ENCODE measurements at regions not wholly inside any gene's neighbourhood (a gene's known extent, or its start where the extent isn't known, plus 50 kb on each side); places are given as distances from the start of the nearest gene placed in this dataset.
"Not testable (repeated sequence)": the region's sequence is repeated elsewhere in the genome, so short reads cannot be mapped to it uniquely, and the experiment has no call there.

- intact Hi-C loops (cut with DNase I); H3K27ac ChIP-seq; H3K9me3 ChIP-seq; H3K4me1 ChIP-seq; H3K4me3 ChIP-seq; DNase-seq; H3K27me3 ChIP-seq; H3K36me3 ChIP-seq; H3K9ac ChIP-seq (ENCODE audit: low read depth in 2 of 2, low read length in 2 of 2): not testable (repeated sequence)
These were observed 4410.0 kb upstream of the TPTE start for GRCh38 chr21:6111354-6111753.

DNA sequence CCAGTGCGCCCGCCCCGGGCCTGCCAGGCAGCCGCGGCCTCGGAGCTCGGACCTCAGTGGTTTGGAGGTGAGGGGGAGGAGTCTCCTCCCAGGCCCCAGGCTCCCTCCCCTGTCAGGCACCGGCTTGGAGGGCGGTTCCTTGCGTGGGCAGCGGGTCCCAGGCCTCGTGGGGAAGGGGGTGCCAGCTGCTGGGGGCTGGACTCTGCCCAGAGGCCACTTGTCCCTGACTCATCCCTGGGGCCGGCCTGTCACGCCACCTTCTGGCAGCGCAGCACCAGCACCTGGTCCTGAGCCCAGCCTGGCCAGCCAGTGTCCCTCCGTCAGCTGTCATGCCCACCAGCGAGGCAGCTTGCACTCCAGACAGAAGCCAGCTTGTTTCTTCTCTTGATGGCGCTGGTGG, 4403.0 kb upstream of the TPTE start:
- H3K27ac ChIP-seq; H3K9ac ChIP-seq (ENCODE audit: low read depth in 2 of 2, low read length in 2 of 2); H3K4me1 ChIP-seq; H3K4me3 ChIP-seq; intact Hi-C loops (cut with DNase I); H3K36me3 ChIP-seq; DNase-seq; H3K9me3 ChIP-seq; H3K27me3 ChIP-seq: not testable (repeated sequence)

DNA sequence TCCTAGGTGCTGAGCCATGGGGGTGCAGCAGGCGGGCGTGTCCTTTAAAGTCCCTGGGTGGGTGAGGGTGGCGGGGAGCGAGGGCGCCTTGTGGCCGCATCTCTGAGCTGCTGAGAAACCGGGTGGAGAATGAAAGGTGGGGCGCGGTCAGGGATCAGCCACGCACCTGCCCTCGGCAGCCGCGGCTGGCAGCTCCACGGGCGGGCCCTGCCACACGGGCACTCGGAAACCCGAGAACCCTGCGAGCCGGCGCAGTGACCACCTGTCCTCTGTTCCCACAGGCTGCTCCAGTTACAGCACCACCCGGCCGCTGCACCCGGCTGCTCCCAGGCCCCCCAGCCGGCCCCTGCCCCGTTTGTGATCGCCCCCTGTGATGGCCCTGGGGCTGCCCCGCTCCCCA, 4400.5 kb upstream of the TPTE start:
- DNase-seq; intact Hi-C loops (cut with DNase I); H3K4me1 ChIP-seq; H3K27ac ChIP-seq; H3K9me3 ChIP-seq; H3K9ac ChIP-seq (ENCODE audit: low read depth in 2 of 2, low read length in 2 of 2); H3K27me3 ChIP-seq; H3K36me3 ChIP-seq; H3K4me3 ChIP-seq: not testable (repeated sequence)

DNA sequence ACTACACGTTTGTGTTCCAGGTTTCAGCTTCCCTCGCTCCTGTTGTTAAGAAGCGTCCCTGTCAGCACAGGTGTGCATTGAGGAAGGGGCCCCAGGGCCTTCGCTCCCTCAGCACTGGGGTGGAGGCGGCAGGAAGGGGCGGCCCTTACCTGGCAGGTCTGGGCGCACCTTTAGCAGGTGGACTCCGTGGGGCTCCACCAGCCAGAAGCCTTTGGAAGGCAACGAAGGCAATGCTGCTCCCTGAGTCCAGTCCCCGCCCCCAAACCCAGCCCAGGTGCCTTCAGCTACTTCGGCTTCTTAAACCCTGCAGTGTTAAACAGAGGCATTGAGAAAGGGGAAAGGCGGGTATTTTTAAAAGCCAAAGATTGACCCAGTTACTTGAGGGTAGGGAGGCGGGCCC, 4398.8 kb upstream of the TPTE start:
- H3K9me3 ChIP-seq; H3K36me3 ChIP-seq; DNase-seq; H3K27me3 ChIP-seq; H3K27ac ChIP-seq; H3K9ac ChIP-seq (ENCODE audit: low read depth in 2 of 2, low read length in 2 of 2); H3K4me1 ChIP-seq; intact Hi-C loops (cut with DNase I); H3K4me3 ChIP-seq: not testable (repeated sequence)

DNA sequence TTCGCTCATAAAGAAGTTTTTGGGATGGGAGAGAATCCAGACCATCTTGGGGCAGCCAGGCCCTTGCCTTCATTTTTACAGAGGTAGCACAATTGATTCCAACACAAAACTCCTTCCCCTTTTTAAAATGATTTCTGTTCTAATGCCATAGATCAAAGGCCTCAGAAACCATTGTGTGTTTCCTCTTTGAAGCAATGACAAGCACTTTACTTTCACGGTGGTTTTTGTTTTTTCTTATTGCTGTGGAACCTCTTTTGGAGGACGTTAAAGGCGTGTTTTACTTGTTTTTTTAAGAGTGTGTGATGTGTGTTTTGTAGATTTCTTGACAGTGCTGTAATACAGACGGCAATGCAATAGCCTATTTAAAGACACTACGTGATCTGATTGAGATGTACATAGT, 4398.2 kb upstream of the TPTE start:
- intact Hi-C loops (cut with DNase I); H3K27ac ChIP-seq; H3K4me1 ChIP-seq; H3K27me3 ChIP-seq; DNase-seq; H3K9me3 ChIP-seq; H3K36me3 ChIP-seq; H3K9ac ChIP-seq (ENCODE audit: low read depth in 2 of 2, low read length in 2 of 2); H3K4me3 ChIP-seq: not testable (repeated sequence)

DNA sequence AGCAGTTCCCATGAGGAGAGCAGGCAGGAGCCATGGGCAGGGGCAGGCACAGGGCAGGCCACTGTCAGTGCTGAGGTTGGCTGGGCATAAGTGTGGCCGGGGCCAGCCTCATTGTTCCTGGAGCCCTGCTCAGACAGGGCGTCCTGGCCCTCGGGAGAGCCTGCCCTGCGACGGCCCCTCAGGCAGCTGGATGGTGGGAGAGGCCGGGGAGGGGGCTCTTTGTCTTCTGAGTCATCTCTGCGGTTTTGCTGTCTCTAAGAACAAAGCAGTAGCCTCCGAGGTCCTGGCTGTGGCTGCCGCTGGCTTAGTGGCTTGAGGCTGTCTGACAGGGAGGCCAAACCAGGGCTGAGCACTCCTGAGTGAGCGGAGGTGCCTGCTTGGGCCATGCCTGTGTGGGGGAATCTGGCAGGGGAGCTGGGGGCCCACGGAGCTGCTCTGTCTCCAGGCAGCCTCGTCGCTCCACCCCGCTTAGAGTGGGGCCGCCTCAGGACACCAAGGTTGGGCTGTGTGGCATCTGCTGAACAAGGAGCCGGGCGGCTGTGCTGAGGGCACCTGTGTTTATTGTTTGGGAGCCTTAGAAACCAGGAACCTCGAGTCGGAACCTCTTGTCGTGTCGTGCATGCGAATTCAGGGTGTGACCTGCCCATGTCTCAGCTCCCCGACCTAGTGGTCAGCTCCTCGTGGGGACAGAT, 4395.7 kb upstream of the TPTE start:
- H3K36me3 ChIP-seq; H3K27me3 ChIP-seq; intact Hi-C loops (cut with DNase I); H3K4me3 ChIP-seq; H3K4me1 ChIP-seq; H3K9me3 ChIP-seq; DNase-seq; H3K9ac ChIP-seq (ENCODE audit: low read depth in 2 of 2, low read length in 2 of 2); H3K27ac ChIP-seq: not testable (repeated sequence)

DNA sequence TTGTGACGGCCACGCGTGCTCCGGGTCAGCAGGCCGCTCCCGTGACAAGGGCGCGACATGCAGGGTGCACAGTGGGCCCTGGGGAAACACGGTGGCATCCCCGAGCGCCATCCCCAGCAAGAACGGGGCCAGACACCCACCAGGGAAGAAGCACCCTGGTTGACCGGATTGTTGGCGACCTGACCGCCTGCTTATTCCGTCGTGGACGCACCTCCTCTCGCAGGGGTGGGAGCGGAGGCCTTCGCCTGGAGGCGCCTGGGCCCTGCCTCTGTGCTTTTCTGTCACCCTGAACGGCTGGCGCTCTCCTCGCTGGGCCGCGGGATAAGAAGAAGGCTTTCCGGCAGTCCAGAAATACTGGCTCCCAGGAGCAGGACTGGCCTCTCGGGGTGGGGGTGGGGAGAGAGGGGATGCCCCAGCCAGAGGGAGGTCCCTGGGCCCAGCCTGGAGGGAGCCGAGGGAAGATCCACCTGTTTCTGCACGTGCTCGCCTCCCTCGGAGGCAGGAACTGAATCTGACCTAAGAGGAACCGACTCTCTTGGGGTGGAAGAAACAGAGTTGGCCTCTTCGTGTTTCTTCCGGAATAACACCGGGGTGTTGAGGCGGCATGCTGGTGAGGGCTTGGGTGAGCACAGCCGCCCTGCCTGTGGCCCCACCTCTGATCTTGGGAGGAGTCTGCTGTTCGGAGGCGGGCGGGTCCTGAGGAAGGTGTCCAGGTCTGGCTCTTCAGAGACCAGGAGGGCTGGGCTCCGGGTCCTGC, 4394.2 kb upstream of the TPTE start:
- H3K9me3 ChIP-seq = not testable (repeated sequence)

DNA sequence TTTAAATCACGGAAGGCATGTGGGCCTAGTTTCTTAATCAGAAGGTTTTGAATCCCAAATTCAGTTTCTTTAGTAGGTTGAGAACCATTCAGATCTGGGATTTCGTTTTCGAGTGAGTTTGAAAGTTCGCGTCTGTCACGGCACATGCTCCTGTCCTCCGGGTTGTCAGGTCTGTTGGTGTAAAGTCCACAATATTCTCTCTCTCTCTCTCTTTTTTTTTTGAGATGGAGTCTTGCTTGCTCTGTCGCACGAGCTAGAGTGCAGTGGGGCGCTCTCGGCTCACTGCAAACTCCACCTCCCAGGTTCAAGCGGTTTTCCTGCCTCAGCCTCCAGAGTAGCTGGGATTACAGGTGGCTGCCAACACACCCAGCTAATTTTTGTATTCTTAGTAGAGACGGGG, 4390.6 kb upstream of the TPTE start:
- H3K27ac ChIP-seq; intact Hi-C loops (cut with DNase I); DNase-seq; H3K9ac ChIP-seq (ENCODE audit: low read depth in 2 of 2, low read length in 2 of 2); H3K4me3 ChIP-seq; H3K27me3 ChIP-seq; H3K36me3 ChIP-seq; H3K4me1 ChIP-seq; H3K9me3 ChIP-seq: not testable (repeated sequence)

More for the DNA sequence above, 4394.2 kb upstream of the TPTE start:
- DNase-seq; H3K27ac ChIP-seq; H3K4me1 ChIP-seq; H3K27me3 ChIP-seq; H3K36me3 ChIP-seq; intact Hi-C loops (cut with DNase I); H3K4me3 ChIP-seq; H3K9ac ChIP-seq (ENCODE audit: low read depth in 2 of 2, low read length in 2 of 2): not testable (repeated sequence)

- H3K27ac ChIP-seq; H3K9me3 ChIP-seq; DNase-seq; H3K27me3 ChIP-seq; H3K4me3 ChIP-seq; H3K36me3 ChIP-seq; intact Hi-C loops (cut with DNase I); H3K9ac ChIP-seq (ENCODE audit: low read depth in 2 of 2, low read length in 2 of 2); H3K4me1 ChIP-seq: not testable (repeated sequence)
These were observed 4388.0 kb upstream of the TPTE start for GRCh38 chr21:6133373-6133772.

GRCh38 chr21:6133852-6134630, 4387.3 kb upstream of the TPTE start:
- not testable (repeated sequence) for DNase-seq

DNA sequence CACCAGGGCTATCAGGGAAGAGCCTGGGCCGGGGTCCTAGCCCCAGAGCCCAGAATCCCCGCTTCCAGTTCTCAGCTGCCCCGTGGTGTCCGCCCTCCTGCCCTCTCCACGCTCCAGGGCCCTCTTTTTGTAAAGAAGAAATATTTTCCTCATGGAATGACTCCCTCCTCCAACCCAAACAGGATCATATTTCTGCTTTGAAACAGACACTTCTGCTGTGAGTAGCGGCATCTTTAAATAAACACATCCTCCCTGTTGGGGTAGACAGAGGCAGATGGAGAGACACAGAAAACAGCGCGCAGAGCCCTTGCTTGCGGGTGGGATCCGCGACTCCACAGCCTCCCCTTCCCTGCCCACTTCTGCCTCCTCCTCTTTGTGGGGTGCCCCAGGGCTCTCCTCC, 4384.7 kb upstream of the TPTE start:
- DNase-seq; H3K4me3 ChIP-seq; H3K27ac ChIP-seq; intact Hi-C loops (cut with DNase I); H3K4me1 ChIP-seq; H3K9me3 ChIP-seq; H3K9ac ChIP-seq (ENCODE audit: low read depth in 2 of 2, low read length in 2 of 2); H3K27me3 ChIP-seq; H3K36me3 ChIP-seq: not testable (repeated sequence)

More at GRCh38 chr21:6133852-6134630, 4387.3 kb upstream of the TPTE start:
- intact Hi-C loops (cut with DNase I); H3K27ac ChIP-seq; H3K36me3 ChIP-seq; H3K4me3 ChIP-seq; H3K9me3 ChIP-seq; H3K4me1 ChIP-seq; H3K27me3 ChIP-seq; H3K9ac ChIP-seq (ENCODE audit: low read depth in 2 of 2, low read length in 2 of 2): not testable (repeated sequence)

DNA sequence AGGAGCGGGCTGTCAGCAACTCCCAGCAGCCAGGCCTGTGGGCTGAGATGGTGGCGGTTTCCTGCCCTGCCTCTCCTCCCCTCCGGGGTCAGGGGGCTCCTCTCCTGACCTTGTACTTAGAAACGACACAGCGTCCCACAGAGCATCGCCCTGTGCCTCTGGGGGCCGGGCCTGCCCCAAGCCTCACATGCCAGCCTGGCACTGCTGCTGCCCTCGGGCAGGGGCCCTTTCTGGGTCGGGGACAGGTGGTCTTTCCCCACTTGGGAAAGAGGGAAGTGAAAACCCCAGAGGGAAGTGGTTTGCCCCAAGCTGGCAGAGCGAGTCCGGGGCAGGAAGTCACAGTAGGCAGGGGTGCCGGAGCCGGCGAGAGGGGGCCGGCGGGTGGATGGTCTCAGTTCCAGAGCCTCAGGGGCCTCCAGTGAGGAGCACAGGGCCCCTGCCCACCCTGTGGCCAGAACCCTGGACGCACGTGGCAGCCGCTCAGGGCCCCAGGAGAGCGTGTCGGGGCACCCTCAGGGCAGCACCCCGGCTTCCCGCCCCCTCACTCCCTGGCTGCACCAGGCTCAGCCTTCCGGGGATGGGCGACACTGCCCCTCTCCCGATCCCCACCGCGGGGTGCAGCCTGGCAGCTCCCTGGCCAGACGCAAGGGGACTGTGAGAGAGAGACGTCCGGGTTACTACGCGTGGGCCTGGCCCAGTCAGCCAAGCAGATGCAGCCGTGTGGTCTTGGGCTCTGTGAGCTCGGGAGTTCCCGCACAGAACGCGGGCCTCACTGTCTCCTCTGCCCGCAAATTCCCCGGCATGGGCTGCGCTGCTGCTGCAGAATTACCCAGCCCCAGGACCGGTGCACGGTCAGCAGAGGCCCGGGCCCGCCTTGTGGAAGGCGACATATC, 4382.9 kb upstream of the TPTE start:
- H3K27ac ChIP-seq; H3K4me3 ChIP-seq; H3K9me3 ChIP-seq; H3K36me3 ChIP-seq; H3K4me1 ChIP-seq; DNase-seq; H3K27me3 ChIP-seq; H3K9ac ChIP-seq (ENCODE audit: low read depth in 2 of 2, low read length in 2 of 2); intact Hi-C loops (cut with DNase I): not testable (repeated sequence)

DNA sequence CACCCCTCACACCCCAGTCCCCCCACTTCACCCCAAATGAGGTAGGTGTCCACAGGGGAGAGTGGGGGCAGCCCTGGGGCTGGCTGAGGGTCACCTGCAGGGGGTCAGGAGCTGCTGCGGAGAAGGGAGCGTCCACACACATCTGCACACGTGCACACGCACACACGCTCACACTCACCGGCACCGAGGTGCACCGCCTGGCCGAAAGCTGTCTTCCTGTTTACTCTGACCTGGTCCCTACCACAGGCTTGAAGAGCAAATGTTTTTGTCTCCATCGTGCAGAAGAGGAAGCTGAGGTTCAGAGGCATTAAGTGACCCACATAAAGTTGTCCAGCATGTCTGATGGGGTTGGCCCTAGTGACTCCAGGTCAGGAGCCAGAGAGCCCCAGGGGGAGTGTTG, 4382.1 kb upstream of the TPTE start:
- H3K4me1 ChIP-seq; H3K9ac ChIP-seq (ENCODE audit: low read depth in 2 of 2, low read length in 2 of 2); H3K27me3 ChIP-seq; H3K9me3 ChIP-seq; intact Hi-C loops (cut with DNase I); H3K4me3 ChIP-seq; H3K36me3 ChIP-seq; H3K27ac ChIP-seq; DNase-seq: not testable (repeated sequence)

Data from colonic mucosa (tissue), 4 donors.